ENCODE measurements at regions not wholly inside any gene's neighbourhood (a gene's known extent, or its start where the extent isn't known, plus 50 kb on each side); places are given as distances from the start of the nearest gene placed in this dataset.
"Not testable (repeated sequence)": the region's sequence is repeated elsewhere in the genome, so short reads cannot be mapped to it uniquely, and the experiment has no call there.

DNA sequence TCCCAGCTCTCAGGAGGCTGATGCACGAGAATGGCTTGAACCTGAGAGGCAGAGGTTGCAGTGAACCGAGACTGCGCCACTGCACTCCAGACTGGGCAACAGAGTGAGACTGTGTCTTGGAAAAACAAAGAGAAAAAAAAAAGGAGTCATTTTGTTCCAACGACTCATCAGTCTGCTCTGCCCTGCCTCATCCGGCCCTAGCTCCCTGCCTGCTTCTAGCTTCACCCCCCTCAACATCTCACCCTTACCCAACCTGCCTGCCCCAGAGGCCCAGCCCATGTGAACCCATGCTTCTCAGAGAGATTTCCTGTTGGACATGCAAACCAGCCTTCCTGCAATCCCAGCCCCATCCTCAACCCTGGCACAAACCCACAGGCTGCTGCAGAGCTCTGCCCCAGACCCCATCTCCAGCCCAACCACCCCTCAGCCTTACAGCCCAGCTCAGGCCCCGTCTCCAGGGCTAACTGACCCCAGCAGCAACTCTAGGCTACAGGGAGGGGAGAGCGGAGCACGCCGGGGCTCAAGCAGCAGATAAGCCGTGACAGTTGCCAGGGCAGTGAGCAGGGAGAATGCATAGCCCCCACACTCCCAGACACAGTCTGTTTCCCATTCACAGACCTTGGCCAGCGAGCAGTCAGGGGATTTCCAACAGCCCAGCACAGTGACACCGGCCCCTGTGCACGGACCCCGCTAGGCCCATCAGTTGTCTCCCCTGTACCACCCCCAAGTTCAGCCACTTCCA, 86.0 kb upstream of the KCTD7 start:
- peak; percentile 95 for DNase-seq

DNA sequence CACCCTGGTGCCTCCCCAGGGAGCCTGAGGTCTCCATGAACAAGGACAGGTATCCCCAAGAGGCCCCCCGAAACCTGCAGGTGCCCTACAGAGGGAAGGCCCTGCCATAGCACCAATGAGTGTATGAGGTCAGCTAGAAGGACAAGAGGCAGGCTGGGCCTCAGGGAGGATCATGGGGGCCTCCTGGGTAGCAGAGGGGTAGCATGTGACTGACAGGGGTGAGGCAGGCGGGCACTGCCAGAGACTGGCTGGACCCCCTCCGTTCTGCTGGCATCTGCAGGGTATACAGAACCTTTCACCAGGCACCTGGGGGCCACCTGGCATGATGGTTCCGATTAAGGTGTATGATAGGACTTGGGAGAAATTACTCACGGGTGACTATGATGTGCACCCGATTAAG, 79.2 kb upstream of the KCTD7 start:
- no peak for DNase-seq

DNA sequence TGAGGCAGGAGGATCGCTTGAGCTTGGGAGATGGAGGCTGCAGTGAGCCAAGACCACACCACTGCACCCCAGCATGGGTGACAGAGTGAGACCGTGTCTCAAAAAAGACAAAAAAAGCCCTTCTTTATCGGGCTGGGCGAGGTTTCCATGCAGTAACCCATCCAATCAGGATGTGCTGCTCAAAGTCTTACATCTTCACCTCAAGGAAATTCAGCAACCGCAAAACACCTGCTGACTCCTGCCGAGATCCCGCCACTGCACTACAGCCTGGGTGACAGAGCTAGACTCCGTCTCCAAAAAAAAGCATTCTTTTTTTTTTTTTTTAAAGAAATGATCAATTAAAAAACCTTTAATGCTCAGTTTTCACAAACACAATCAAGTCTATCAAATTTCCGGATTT, 75.7 kb upstream of the KCTD7 start:
- DNase-seq = no peak

DNA sequence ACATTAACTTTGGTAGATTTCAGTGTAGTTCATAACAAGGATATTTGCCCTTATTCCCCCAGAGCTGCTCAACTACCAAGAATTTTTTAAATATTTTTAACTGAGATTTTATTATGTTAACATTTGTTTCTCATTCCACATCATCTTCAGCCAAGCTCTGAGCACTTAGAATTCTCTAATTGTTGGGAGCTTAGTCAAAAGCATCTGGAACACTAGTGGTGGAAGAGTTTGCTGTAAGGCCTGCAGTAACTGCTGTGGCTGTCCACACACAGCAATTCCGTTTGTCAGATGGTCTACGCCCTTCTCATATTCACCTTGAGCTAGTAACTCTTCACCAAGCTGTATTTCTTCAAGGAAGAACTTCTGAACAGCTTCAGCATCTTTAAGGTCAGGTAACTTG, 75.0 kb upstream of the KCTD7 start:
- DNase-seq = not testable (repeated sequence)

DNA sequence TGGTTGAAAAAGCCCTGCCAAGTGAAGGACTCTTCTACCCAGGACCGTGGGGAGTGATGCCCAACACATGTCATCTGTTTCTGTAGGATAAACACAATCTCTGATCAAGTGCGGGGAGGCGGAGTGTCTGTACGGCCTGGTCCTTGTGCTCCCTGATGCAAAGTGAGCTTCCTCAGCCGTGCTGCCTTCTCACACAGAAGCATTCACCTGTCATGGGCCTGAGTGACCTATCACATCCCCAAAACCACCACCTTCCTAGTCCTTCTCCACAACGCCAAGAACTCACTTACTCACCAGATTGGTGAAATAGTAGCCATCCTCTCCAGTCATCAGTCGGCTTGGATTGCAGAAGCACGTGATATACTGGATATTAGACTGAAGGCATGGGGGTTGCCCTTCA, 74.4 kb upstream of the KCTD7 start:
- not testable (repeated sequence) for DNase-seq

DNA sequence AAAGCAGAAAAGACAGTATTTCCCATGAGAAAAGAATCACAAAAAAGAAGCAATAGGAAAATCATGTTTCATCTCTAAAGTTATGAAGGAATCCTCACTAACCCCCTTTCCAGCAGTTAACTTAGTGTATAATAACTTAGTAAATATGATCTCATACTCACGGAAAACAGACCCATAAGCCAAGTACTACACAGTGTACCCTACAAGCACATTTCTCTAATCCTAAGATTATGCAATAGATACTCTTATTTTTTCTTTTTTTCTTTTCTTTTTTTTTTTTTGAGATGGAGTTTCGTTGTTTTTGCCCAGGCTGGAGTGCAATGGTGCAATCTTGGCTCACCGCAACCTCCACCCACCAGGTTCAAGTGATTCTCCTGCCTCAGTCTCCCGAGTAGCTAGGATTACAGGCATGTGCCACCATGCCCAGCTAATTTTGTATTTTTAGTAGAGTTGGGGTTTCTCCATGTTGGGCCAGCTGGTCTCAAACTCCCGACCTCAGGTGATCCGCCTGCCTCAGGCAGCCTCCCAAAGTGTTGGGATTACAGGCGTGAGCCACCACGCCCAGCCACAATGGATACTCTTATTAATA, 73.7 kb upstream of the KCTD7 start:
- DNase-seq = not testable (repeated sequence)

DNA sequence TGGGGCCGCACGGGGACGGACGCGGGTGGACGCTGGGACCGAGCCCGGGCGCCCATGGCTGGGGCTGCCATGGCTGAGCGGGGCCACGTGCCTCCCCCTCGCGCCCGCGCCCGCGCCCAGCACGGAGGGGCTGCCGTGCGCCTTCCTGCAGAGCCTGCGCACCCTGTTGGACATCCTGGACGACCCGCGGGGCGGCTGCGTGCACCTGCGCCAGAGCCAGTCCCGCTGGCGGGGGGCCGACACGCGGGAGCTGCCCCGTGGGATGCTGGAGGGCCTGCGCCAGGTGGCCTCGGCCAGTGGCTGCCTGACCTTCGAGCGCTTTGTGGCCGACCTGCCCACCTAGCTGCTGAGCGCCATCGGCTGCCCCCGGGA, 72.5 kb upstream of the KCTD7 start:
- no peak for DNase-seq

DNA sequence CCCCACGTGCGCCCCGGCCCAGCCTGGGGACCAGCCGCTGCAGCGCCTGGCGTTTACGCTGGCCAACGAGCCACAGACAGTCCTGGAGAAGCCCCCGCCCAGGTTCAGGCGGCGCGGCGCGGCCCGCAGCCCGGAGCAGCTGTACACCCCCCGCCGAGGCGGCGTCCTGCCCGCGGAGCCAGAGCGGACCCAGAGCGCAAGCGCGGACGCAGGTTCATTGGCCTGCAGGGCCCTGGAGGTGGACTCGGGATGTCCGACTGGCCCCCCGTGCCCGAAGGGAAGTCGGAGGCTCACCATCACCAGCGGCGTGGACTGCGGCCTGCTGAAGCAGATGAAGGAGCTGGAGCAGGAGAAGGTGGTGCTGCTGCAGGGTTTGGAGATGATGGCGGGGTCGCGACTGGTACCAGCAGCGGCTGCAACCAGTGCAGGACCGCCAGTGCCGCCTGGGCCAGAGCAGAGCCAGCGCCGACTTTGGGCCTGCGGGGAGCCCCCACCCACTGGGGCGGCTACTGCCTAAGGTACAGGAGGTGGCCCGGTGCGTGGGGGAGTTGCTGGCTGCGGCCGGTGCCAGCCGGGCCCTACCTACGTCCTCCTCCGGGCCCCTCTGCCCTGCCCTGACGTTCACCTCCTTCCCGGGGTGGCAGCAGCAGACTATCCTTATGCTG, 72.0 kb upstream of the KCTD7 start:
- DNase-seq = no peak

DNA sequence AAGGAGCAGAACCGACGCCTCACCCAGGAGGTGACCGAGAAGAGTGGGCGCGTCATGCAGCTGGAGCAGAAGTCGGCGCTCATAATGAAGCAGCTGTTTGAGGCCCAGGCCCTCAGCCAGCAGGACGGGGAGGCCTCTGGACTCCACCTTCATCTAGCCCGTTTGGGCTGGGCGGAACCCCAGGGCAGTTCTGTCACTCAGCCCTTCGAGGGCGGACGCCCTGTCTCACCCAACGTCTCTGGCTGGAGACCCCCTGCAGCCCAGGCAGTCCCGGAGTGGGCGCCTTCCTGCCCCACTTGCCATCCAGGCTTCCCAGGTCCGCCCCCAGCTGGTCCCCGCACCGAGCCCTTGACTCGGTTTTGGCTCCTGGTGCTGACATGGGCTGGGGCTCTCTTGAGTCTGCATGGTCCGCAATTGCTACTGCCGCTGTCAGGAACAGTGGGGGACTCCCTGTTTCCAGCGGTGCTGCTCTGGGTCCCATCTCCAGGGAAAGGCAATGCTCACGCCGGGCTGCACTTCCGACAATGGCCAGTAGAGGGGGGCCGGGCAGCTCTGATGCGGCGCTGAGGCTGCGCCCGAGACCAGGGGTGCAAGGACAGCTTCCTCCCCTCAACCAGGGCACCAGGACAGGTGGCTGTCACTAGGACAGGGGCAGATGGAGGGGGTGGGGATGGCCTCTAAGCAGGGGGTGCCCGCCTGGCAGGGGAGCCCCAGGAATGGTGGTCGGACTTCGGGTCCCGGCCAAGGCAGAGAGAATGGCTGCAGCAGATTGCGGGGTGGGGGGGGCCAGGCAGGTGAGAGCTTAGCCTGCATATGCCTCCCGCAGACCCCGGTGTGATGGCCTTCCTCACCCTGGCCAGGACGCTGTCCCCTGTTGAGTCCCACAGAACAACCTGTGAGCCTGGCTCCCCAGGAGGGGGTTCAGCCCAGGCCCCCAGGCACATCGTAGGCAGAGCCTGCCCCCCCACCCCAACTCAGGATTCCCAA, 71.2 kb upstream of the KCTD7 start:
- DNase-seq = peak; percentile 81

DNA sequence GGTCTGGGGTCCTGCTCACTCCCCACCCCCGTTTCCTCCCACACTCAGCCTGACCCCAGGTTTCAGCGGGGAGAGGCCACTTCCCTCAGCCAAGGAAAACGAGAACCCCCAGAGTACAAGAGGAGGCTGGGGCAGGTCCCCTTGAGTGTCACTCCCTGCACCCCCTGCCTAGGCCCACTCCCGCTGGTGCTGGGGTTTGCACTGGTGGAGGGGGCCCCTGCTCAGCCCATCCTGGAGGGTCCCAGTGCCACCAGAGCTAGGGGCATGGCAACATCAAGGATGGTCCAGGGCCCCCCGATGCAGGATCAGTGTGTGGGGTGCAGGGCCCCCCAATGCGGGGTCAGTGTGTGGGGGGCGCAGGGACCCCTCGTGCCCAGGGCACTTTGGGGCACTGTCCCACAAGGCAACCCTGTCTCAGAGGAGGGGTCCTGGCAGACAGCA, 70.5 kb upstream of the KCTD7 start:
- no peak for DNase-seq

DNA sequence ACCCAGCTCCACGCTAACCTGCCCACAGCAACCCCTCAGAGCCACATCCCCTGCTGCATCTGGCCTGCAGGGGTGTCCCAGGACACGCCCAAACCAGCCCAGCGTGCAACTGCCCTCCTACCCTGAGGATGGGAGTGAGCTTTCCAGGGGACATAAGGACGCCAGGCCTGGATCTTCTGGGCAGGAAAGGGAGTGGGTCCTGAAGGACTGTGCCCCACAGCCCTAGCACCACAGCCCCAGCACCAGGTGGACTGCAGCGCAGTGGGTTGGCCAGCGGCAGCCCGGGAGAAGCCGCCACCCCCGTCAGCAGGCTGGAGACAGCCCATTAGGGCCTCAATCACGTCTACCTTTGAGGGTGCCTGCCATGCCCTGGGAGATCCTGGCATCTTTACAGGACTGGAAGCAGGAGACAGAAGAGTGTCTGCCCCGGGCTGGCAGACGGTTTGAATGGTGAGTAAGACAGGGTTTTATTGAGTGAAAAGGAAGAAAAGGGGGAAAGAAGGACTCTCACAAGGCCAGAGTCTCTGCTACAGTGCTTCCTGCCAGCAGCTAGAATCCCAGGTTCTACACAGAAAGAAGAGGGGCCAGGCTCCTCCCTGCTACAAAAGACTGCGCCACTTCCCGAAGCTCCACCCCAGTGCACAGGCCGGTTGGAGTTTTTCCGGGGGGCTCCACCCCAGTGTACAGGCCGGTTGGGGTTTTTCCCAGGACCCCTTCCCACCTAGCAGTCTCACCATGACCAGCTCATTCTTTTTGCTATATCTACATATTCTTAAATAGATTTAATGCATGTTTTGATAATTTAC, 69.8 kb upstream of the KCTD7 start:
- peak; percentile 67 for DNase-seq

DNA sequence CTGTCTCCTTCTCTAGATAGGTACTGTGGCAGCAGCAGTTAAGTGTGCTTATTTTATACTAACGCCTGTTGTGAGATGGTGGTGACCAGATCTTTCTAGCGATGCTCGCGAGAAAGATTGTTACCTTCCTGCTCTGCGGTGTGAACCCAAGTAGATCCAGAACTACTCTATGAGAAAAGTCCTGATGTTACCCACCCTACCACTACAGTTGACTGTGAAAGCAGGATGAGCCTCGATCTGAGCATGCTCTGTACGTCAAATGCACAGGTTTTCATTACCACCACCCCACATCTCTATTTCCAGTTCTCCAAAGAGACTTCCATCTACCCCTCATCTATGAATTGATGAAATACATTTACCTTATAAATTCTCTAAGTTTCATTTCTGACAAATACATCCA, 64.6 kb upstream of the KCTD7 start:
- no peak for DNase-seq

DNA sequence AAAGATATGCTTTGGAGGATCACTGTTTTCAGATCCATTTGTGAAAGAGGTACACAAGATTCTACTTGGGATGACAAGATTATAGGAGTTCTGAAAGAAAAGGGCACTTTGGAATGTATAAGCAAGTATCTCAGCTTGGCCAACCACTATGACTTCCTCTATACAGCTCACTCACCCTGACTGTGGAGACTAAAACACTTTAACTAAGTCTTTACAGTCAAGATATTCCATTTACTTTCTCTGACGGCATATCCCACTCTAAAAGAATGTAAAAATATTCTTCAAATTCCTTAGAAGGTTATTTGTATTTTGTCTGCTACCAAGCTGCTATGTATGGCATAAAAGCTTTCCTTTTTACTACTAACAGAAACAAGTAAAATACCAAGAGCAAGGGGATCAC, 58.5 kb upstream of the KCTD7 start:
- not testable (repeated sequence) for DNase-seq

DNA sequence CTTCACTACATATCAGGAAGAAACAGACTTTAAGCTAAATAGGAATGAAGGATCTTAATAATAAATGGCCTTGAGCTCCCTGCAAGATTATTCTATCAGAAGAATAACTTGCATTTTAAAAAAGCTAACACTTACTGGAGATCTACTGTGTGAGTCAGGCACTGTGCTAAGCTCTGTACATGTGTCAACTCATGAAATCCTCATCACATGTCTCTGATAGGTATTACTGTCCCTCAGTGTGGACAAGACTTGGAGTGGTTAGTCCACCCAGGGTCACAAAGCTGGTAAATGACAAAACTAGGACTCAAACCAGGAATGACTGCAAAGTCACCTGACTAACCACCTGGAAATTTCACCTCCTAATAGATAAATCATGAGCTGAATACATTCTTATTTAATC, 57.1 kb upstream of the KCTD7 start:
- no peak for DNase-seq

DNA sequence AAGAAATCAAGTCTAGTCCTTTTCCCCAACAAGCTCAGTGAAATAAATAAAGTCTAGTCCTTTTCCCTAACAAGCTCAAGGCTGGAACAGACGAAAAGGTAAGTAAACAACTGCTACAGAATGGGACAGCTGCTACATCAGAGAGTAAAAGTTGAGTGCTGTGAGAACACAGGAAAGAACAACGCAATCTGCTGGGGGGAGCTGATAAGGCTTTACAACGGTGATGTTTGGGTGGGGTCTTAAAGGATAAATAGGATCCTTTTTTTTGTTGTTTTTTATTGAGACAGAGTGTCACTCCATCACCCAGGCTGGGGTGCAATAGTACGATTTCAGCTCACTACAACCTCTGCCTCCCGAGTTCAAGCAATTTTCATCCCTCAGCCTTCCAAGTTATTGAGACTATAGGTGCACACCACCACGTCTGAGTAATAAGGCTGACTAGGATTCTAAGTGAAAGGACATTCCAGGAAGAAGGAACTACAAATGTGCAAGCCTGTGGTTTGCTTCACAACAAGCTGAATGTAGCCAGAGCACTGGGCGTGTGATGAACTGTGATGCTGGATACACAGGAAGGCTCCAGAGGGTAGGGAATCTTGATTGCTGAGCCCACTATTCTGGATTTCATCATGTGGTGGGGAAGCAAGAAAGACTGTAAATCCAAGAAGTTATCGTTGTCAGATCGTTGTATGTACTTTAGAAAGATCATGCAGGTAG, 54.7 kb upstream of the KCTD7 start:
- DNase-seq = not testable (repeated sequence)

DNA sequence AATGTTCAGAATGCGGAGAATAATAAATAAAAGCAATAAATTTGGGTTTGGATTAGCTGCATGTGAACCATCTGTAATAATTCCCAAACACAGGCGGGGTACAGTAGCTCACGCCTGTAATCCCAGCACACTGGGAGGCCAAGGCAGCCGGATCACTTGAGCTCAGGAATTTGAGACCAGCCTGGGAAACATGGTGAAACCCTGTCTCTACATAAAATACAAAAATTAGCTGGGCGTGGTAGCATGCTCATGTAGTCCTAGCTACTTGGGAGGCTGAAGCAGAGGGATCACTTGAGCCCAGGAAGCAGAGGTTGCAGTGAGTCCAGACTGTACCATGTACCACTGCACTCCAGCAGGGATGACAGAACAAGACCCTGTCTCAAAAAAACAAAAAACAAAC, 53.9 kb upstream of the KCTD7 start:
- DNase-seq = not testable (repeated sequence)

DNA sequence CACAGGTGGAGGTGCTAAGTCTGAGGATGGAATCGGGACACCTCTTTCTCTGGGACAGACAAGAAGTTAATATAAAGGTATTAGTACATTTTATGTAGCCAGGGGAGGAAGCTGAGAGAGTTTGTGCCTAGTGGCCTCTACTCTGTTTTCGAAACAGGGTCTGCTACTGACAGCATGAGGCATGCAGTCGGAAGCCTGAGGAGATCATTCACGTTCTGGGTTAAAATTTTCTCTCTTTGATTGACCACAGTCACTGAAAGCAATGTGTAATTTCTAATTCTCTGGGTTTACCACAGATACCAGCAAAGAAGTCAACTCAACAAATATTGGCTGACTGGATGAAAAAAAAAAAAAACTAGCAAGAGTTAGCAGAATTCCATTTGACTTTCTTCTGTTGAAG, 53.3 kb upstream of the KCTD7 start:
- no peak for DNase-seq

DNA sequence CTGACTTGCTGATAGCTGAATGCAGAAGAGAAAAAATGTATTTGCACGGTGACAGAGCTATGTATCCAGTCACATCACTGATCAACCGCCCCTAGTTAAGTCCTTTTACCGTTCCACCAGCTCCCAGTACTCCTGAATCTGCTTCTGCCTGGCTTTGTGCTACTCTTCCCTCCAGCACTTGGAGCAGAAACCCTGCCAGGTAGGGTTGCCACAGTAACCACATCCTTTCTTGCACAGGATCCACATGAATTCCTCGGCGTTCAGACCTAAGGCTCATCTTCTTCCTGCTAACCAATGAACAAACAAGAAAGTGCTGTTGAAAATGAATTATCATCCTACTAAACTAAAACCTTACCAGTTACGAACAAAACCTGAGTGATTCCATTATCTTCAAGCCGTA, 52.0 kb upstream of the KCTD7 start:
- DNase-seq = no peak
